GM23248 (cell line): ENCODE measurements at regions not wholly inside any gene's neighbourhood (a gene's known extent, or its start where the extent isn't known, plus 50 kb on each side); places are given as distances from the start of the nearest gene placed in this dataset.

Experiments
- DNase-seq: peaks from one replicate; pipeline ENCODE4 v3.0.0-alpha.2; 2015
- H2AFZ ChIP-seq: fragments of 200-600 bp; sonication (generic); 2 replicates; pipeline ENCODE4 v1.6.1; 2016; ENCODE audit warnings: antibody characterized with exemption
- H3F3A ChIP-seq: fragments of 200-600 bp; sonication (generic); 2 replicates; pipeline ENCODE4 v1.6.1; 2016; ENCODE audit warnings: mild to moderate bottlenecking, antibody characterized with exemption, mixed run types; ENCODE audit not compliant: insufficient read depth
- H3K27ac ChIP-seq: fragments of 200-600 bp; sonication (generic); 2 replicates; pipeline ENCODE4 v1.5.1; 2016; ENCODE audit warnings: mild to moderate bottlenecking
- H3K27me3 ChIP-seq: fragments of 200-600 bp; sonication (generic); replicated peaks from 2 replicates; pipeline ENCODE4 v1.6.1; 2016; ENCODE audit warnings: mild to moderate bottlenecking; ENCODE audit not compliant: insufficient read depth
- H3K36me3 ChIP-seq: fragments of 200-600 bp; sonication (generic); 2 replicates; pipeline ENCODE4 v1.6.1; 2016; ENCODE audit warnings: low read depth, mild to moderate bottlenecking
- H3K4me1 ChIP-seq: fragments of 200-600 bp; sonication (generic); 2 replicates; pipeline ENCODE4 v1.6.1; 2016; ENCODE audit warnings: mild to moderate bottlenecking; ENCODE audit not compliant: insufficient read depth
- H3K4me2 ChIP-seq: fragments of 200-600 bp; sonication (generic); one replicate; pipeline ENCODE4 v1.6.1; 2016; ENCODE audit warnings: mild to moderate bottlenecking; ENCODE audit not compliant: unreplicated experiment
- H3K4me3 ChIP-seq: fragments of 200-600 bp; sonication (generic); 2 replicates; pipeline ENCODE4 v1.5.1; 2016; ENCODE audit warnings: mild to moderate bottlenecking
- H3K79me2 ChIP-seq: fragments of 200-600 bp; sonication (generic); 2 replicates; pipeline ENCODE4 v1.6.1; 2016; ENCODE audit warnings: mild to moderate bottlenecking; ENCODE audit not compliant: insufficient read depth
- H3K9ac ChIP-seq: fragments of 200-600 bp; sonication (generic); 2 replicates; pipeline ENCODE4 v1.6.1; 2016; ENCODE audit warnings: mild to moderate bottlenecking
- H3K9me2 ChIP-seq: fragments of 200-600 bp; sonication (generic); 2 replicates; pipeline ENCODE4 v1.6.1; 2016; ENCODE audit warnings: mixed run types, mild to moderate bottlenecking, moderate library complexity; ENCODE audit not compliant: insufficient read depth
- H3K9me3 ChIP-seq: fragments of 200-600 bp; sonication (generic); one replicate; pipeline ENCODE4 v1.6.1; 2017; ENCODE audit warnings: low read depth
- H4K20me1 ChIP-seq: fragments of 200-600 bp; sonication (generic); 2 replicates; pipeline ENCODE4 v1.6.0; 2016; ENCODE audit not compliant: insufficient read depth
- EZH2 ChIP-seq: fragments of 200-600 bp; sonication (generic); IDR thresholded peaks from 2 replicates; pipeline ENCODE4 v1.6.1; 2018; ENCODE audit warnings: antibody characterized with exemption, mild to moderate bottlenecking; ENCODE audit not compliant: insufficient read depth, poor library complexity, severe bottlenecking
- EZH2phosphoT487 ChIP-seq: fragments of 200-600 bp; sonication (generic); IDR thresholded peaks from 2 replicates; pipeline ENCODE4 v1.6.1; 2018; ENCODE audit warnings: antibody characterized with exemption, moderate library complexity, mild to moderate bottlenecking, low read depth; ENCODE audit not compliant: insufficient read depth
- whole genome bisulfite sequencing, 2 experiments: methylation state at CpG; one replicate each; pipeline ENCODE4 v1.1.6; 2015 to 2017; ENCODE audit warnings: low lambda C conversion rate in 2 of 2, low coverage in 1 of 2; ENCODE audit errors: missing lambda C conversion rate in 2 of 2; 5-methylcytosine and 5-hydroxymethylcytosine counted together
- in situ Hi-C: fragments of 300-500 bp; cut with MboI; formaldehyde crosslinking; loops from 2 replicates; pipeline ENCODE4 v1.15.0; 2020

DNA sequence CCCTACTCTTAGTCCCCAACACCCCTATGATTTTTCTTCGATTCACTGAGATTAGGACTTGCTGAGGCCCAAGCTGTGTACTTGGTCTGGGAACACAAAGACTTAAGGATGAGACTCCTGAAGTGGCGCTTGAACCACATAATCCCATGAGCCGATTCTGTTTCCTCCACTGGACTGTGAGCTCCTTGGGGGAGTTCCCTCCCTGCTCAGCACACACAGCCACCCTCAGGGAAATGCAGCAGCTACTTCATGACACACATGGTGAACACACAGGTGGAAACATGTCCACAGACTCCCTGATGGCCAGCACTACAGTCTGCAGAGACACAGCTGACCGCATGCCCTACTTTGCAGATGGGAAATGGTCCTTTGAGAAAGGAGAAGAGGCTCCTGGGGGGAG, 101.1 kb downstream of the C5orf15 start:
- Histone ChIP-seq H3K9ac (no peak overlapping the region), H3K27me3 (peaks cover 9% of the 10 kb centered on the region), H3F3A (0 out of 2 replicates have a peak, but pooled peaks cover 4% of the 10 kb centered on the region)

GRCh38 chr5:133866903-133867245, 101.6 kb downstream of the C5orf15 start:
- H3K79me2 ChIP-seq: no peaks in the 10 kb centered on the region
- H3K27me3 ChIP-seq: peaks cover 9% of the 10 kb centered on the region
- in situ Hi-C loops: no loop called here
- no peak overlapping the region for H3K9ac ChIP-seq
- H3K9me2 ChIP-seq: no peaks in the 10 kb centered on the region
- no peaks in the 10 kb centered on the region for H4K20me1 ChIP-seq
- no peak overlapping the region for H2AFZ ChIP-seq
- TF ChIP-seq EZH2phosphoT487: no peak
- TF ChIP-seq EZH2: no peak
- peaks cover 8% of the 10 kb centered on the region for H3K4me1 ChIP-seq
- H3K4me3 ChIP-seq: no peak overlapping the region
- 59 to 75% methylated on average over 3 of the region's 3 CpGs for WGBS, 2 experiments
- H3K9me3 ChIP-seq: no peaks in the 10 kb centered on the region
- H3K4me2 ChIP-seq: no peak overlapping the region
- 0 out of 2 replicates have a peak, but pooled peaks cover 4% of the 10 kb centered on the region for H3F3A ChIP-seq
- H3K36me3 ChIP-seq: no peaks in the 10 kb centered on the region
- no peak overlapping the region for H3K27ac ChIP-seq
- DNase-seq: no peak

More for the DNA sequence above, 101.1 kb downstream of the C5orf15 start:
- Histone ChIP-seq H3K4me2 (no peak overlapping the region), H3K4me3 (no peak overlapping the region), H3K4me1 (peaks cover 8% of the 10 kb centered on the region), H3K9me3 (no peaks in the 10 kb centered on the region), H2AFZ (no peak overlapping the region), H3K9me2 (no peaks in the 10 kb centered on the region), H4K20me1 (no peaks in the 10 kb centered on the region), H3K36me3 (no peaks in the 10 kb centered on the region), H3K27ac (no peak overlapping the region), H3K79me2 (no peaks in the 10 kb centered on the region)
- TF ChIP-seq EZH2phosphoT487 (no peak), EZH2 (no peak)
- in situ Hi-C loops: no loop called here
- 70 to 71% methylated on average over 4 of the region's 4 CpGs for WGBS, 2 experiments
- DNase-seq: no peak

- DNase-seq: no peak
- TF ChIP-seq EZH2 (no peak), EZH2phosphoT487 (no peak)
- 64 to 69% methylated on average over 12 of the region's 12 CpGs for WGBS, 2 experiments
- in situ Hi-C loops: no loop called here
- Histone ChIP-seq H3K9me2 (no peaks in the 10 kb centered on the region), H3K27ac (no peak overlapping the region), H3K9ac (no peak overlapping the region), H4K20me1 (no peaks in the 10 kb centered on the region), H3K4me3 (no peak overlapping the region), H3K4me1 (peaks cover 8% of the 10 kb centered on the region), H3K79me2 (no peaks in the 10 kb centered on the region), H2AFZ (no peak overlapping the region), H3K36me3 (no peaks in the 10 kb centered on the region), H3K4me2 (no peak overlapping the region), H3F3A (0 out of 2 replicates have a peak, but pooled peaks cover 4% of the 10 kb centered on the region), H3K27me3 (peaks cover 9% of the 10 kb centered on the region), H3K9me3 (no peaks in the 10 kb centered on the region)
These were observed 102.1 kb downstream of the C5orf15 start for GRCh38 chr5:133866160-133866902.

GRCh38 chr5:133865113-133865512, 103.3 kb downstream of the C5orf15 start:
- Histone ChIP-seq H3K4me3 (no peak overlapping the region), H3K36me3 (no peaks in the 10 kb centered on the region), H3K4me2 (no peak overlapping the region), H2AFZ (no peak overlapping the region), H3K27ac (no peak overlapping the region), H3F3A (no peaks in the 10 kb centered on the region), H3K9ac (no peak overlapping the region), H3K4me1 (peaks cover 4% of the 10 kb centered on the region; the same call in 1 of the 2 replicates), H3K27me3 (peaks cover 9% of the 10 kb centered on the region), H4K20me1 (no peaks in the 10 kb centered on the region), H3K9me2 (no peaks in the 10 kb centered on the region), H3K9me3 (no peaks in the 10 kb centered on the region), H3K79me2 (no peaks in the 10 kb centered on the region)
- in situ Hi-C loops: no loop called here
- no peak for DNase-seq
- no peak for TF ChIP-seq EZH2
- TF ChIP-seq EZH2phosphoT487: no peak
- WGBS, 2 experiments: 2 to 3% methylated on average over 5 of the region's 5 CpGs
